ENCODE measurements at regions not wholly inside any gene's neighbourhood (a gene's known extent, or its start where the extent isn't known, plus 50 kb on each side); places are given as distances from the start of the nearest gene placed in this dataset.

- Mint-ChIP-seq H3K9me3 (no peaks in the 10 kb centered on the region), H3K27me3 (ENCODE audit: low read depth, poor library complexity) (peaks cover 17% of the 10 kb centered on the region), H3K4me3 (no peak overlapping the region), H3K27ac (no peak overlapping the region), H3K36me3 (ENCODE audit: low read depth) (no peaks in the 10 kb centered on the region), H3K4me1 (peaks cover 24% of the 10 kb centered on the region)
- no peak for DNase-seq
- TF ChIP-seq CTCF (IDR thresholded peaks at IDR 0.05): no peak
These were observed 100.9 kb downstream of the TFAP2C start for GRCh38 chr20:56730003-56730402.

GRCh38 chr20:56730996-56731395 lies 101.9 kb downstream of the TFAP2C start:
- peak overlapping the region; percentile 39 for H3K27ac Mint-ChIP-seq
- no peak overlapping the region for H3K4me3 Mint-ChIP-seq
- DNase-seq: no peak
- H3K36me3 Mint-ChIP-seq (ENCODE audit: low read depth): no peaks in the 10 kb centered on the region
- no peak for TF ChIP-seq CTCF (IDR thresholded peaks at IDR 0.05)
- peaks cover 23% of the 10 kb centered on the region for H3K4me1 Mint-ChIP-seq
- H3K27me3 Mint-ChIP-seq (ENCODE audit: low read depth, poor library complexity): peaks cover 27% of the 10 kb centered on the region
- no peaks in the 10 kb centered on the region for H3K9me3 Mint-ChIP-seq

- peaks cover 22% of the 10 kb centered on the region for H3K4me1 Mint-ChIP-seq
- no peaks in the 10 kb centered on the region for H3K36me3 Mint-ChIP-seq (ENCODE audit: low read depth)
- DNase-seq: no peak
- no peak overlapping the region for H3K4me3 Mint-ChIP-seq
- TF ChIP-seq CTCF (IDR thresholded peaks at IDR 0.05): no peak
- peaks cover 31% of the 10 kb centered on the region for H3K27me3 Mint-ChIP-seq (ENCODE audit: low read depth, poor library complexity)
- H3K9me3 Mint-ChIP-seq: no peaks in the 10 kb centered on the region
- no peak overlapping the region for H3K27ac Mint-ChIP-seq
These were observed 102.4 kb downstream of the TFAP2C start for GRCh38 chr20:56731476-56731875.

- Mint-ChIP-seq H3K27me3 (ENCODE audit: low read depth, poor library complexity) (peaks cover 54% of the 10 kb centered on the region), H3K36me3 (ENCODE audit: low read depth) (no peaks in the 10 kb centered on the region), H3K27ac (no peak overlapping the region), H3K9me3 (no peaks in the 10 kb centered on the region), H3K4me3 (no peak overlapping the region), H3K4me1 (peaks cover 22% of the 10 kb centered on the region)
- DNase-seq: no peak
- no peak for TF ChIP-seq CTCF (IDR thresholded peaks at IDR 0.05)
These were observed 104.9 kb downstream of the TFAP2C start for GRCh38 chr20:56733967-56734366.

GRCh38 chr20:56735084-56735642 lies 106.1 kb downstream of the TFAP2C start:
- H3K4me3 Mint-ChIP-seq: no peak overlapping the region
- H3K27ac Mint-ChIP-seq: no peak overlapping the region
- H3K27me3 Mint-ChIP-seq (ENCODE audit: low read depth, poor library complexity): peaks cover 62% of the 10 kb centered on the region

More at GRCh38 chr20:56735084-56735642, 106.1 kb downstream of the TFAP2C start:
- H3K4me1 Mint-ChIP-seq: peaks cover 22% of the 10 kb centered on the region
- DNase-seq: no peak
- no peaks in the 10 kb centered on the region for H3K9me3 Mint-ChIP-seq
- TF ChIP-seq CTCF (IDR thresholded peaks at IDR 0.05): no peak
- no peaks in the 10 kb centered on the region for H3K36me3 Mint-ChIP-seq (ENCODE audit: low read depth)

Data from nephron progenitor cell (in vitro differentiated cells).